Peyer's patch (tissue), 4 donors: ENCODE measurements at regions not wholly inside any gene's neighbourhood (a gene's known extent, or its start where the extent isn't known, plus 50 kb on each side); places are given as distances from the start of the nearest gene placed in this dataset.

Experiments
- POLR2A ChIP-seq, 2 donors: fragments of 450-650 bp; IDR thresholded peaks; one replicate each; pipeline ENCODE4 v1.5.1; 2017; ENCODE audit warnings: antibody characterized with exemption in 2 of 2, mild to moderate bottlenecking in 2 of 2, moderate library complexity in 2 of 2
- TF ChIP-seq, protein P1 (sequence below), 6 experiments: fragments of 450-650 bp in 4 of 6; fragments of 200-600 bp in 2 of 6; sonication (generic) in 1 of 6; IDR thresholded peaks; one replicate each; pipeline ENCODE4 v1.5.1; 2017 to 2019; ENCODE audit warnings: antibody characterized with exemption in 6 of 6, mild to moderate bottlenecking in 3 of 6, moderate library complexity in 1 of 6

DNA sequence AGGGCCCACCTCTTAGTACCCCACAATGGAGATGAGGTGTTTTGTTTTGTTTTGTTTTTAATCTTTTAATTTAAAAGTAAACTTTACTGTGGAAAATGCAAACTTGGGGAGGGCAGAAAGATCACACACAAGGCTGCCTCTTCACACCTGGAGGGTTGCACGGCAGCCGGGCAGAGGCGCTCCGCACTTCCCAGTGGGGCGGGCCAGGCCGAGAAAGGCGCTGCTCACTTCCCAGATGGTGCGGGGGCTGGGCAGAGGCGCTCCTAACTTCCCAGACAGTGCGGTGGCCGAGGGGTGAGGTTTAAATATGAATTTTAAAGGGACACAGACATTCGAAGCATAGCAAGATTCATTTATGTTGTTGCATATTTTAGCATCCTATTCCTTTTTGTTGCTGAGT, 235.9 kb upstream of the MTPN start:
- TF ChIP-seq, protein P1, sequence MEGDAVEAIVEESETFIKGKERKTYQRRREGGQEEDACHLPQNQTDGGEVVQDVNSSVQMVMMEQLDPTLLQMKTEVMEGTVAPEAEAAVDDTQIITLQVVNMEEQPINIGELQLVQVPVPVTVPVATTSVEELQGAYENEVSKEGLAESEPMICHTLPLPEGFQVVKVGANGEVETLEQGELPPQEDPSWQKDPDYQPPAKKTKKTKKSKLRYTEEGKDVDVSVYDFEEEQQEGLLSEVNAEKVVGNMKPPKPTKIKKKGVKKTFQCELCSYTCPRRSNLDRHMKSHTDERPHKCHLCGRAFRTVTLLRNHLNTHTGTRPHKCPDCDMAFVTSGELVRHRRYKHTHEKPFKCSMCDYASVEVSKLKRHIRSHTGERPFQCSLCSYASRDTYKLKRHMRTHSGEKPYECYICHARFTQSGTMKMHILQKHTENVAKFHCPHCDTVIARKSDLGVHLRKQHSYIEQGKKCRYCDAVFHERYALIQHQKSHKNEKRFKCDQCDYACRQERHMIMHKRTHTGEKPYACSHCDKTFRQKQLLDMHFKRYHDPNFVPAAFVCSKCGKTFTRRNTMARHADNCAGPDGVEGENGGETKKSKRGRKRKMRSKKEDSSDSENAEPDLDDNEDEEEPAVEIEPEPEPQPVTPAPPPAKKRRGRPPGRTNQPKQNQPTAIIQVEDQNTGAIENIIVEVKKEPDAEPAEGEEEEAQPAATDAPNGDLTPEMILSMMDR (IDR thresholded peaks at IDR 0.05) = no peak
- TF ChIP-seq POLR2A (IDR thresholded peaks at IDR 0.05) = no peak
